ENCODE measurements at regions not wholly inside any gene's neighbourhood (a gene's known extent, or its start where the extent isn't known, plus 50 kb on each side); places are given as distances from the start of the nearest gene placed in this dataset.
A peak's percentile ranks its signal among the peaks of the same experiment; 100 is the strongest.

- DNase-seq: peak; percentile 41
Measured at GRCh38 chr10:62719061-62719460, 85.5 kb upstream of the ADO start.

GRCh38 chr10:62721687-62722086 is 82.8 kb upstream of the ADO start:
- DNase-seq: no peak

- DNase-seq: no peak
Measured at GRCh38 chr10:62723375-62723774, 81.1 kb upstream of the ADO start.

- no peak for DNase-seq
Measured at GRCh38 chr10:62724465-62724864, 80.1 kb upstream of the ADO start.

GRCh38 chr10:62726142-62726541 is 78.4 kb upstream of the ADO start:
- no peak for DNase-seq

GRCh38 chr10:62726638-62727037 is 77.9 kb upstream of the ADO start:
- no peak for DNase-seq

- no peak for DNase-seq
Measured at GRCh38 chr10:62727934-62728333, 76.6 kb upstream of the ADO start.

GRCh38 chr10:62728479-62728878 is 76.0 kb upstream of the ADO start:
- DNase-seq: peak; percentile 94

- peak; percentile 63 for DNase-seq
Measured at GRCh38 chr10:62732841-62733653, 71.5 kb upstream of the ADO start.

- DNase-seq: peak; percentile 32
Measured at GRCh38 chr10:62733654-62734293, 70.7 kb upstream of the ADO start.

GRCh38 chr10:62734781-62735463 is 69.6 kb upstream of the ADO start:
- DNase-seq: no peak

- peak; percentile 57 for DNase-seq
Measured at GRCh38 chr10:62735464-62736167, 68.9 kb upstream of the ADO start.

GRCh38 chr10:62736168-62736546 is 68.4 kb upstream of the ADO start:
- peak; percentile 56 for DNase-seq

- DNase-seq: no peak
Measured at GRCh38 chr10:62738916-62739315, 65.6 kb upstream of the ADO start.

- no peak for DNase-seq
Measured at GRCh38 chr10:62740885-62741745, 63.4 kb upstream of the ADO start.

GRCh38 chr10:62741996-62742395 is 62.5 kb upstream of the ADO start:
- DNase-seq: no peak

- peak; percentile 92 for DNase-seq
Measured at GRCh38 chr10:62742536-62743061, 61.9 kb upstream of the ADO start.

GRCh38 chr10:62744136-62744535 is 60.4 kb upstream of the ADO start:
- no peak for DNase-seq

- DNase-seq: peak; percentile 51
Measured at GRCh38 chr10:62745581-62745980, 58.9 kb upstream of the ADO start.

- no peak for DNase-seq
Measured at GRCh38 chr10:62746951-62747729, 57.4 kb upstream of the ADO start.

GRCh38 chr10:62748386-62748785 is 56.1 kb upstream of the ADO start:
- no peak for DNase-seq
